ENCODE measurements at regions not wholly inside any gene's neighbourhood (a gene's known extent, or its start where the extent isn't known, plus 50 kb on each side); places are given as distances from the start of the nearest gene placed in this dataset.

DNA sequence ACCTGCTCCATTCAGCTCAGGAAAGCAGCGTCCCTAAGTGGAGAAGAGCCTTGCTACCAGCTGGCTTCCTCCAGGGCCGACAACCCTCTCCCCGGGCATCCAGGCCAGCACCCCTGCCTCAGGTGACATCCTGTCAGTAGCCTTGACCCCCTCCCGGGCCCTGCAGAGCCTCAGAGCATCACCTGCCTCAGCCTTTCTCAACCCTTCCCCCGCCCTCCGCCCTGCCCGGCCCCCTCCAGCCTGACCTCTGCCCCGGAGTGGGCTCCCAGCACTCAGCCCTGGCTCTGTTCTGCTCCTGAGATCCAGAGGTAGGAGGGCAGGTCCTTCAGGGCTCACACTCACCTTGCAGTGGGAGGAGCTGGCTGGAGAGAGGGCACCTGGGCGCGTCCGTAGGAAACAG, 73.8 kb upstream of the METRNL start:
- intact Hi-C loops (cut with DNase I), result no loop called here
- H3K4me1 ChIP-seq, result peaks cover 10% of the 10 kb centered on the region
- H3K9me3 ChIP-seq, result no peaks in the 10 kb centered on the region
- H3K36me3 ChIP-seq (ENCODE audit: insufficient read depth in 1 of 2, low read depth in 1 of 2), result peaks cover 0 to 5% of the 10 kb centered on the region in 2 donors
- ATAC-seq (no peak), DNase-seq (no peak)
- no peak overlapping the region for H3K4me3 ChIP-seq
- H3K27ac ChIP-seq, result no peak overlapping the region
- H3K27me3 ChIP-seq (ENCODE audit: insufficient read depth in 3 of 3, low read length in 2 of 3), result no peaks in the 10 kb centered on the region
- TF ChIP-seq, protein P1, sequence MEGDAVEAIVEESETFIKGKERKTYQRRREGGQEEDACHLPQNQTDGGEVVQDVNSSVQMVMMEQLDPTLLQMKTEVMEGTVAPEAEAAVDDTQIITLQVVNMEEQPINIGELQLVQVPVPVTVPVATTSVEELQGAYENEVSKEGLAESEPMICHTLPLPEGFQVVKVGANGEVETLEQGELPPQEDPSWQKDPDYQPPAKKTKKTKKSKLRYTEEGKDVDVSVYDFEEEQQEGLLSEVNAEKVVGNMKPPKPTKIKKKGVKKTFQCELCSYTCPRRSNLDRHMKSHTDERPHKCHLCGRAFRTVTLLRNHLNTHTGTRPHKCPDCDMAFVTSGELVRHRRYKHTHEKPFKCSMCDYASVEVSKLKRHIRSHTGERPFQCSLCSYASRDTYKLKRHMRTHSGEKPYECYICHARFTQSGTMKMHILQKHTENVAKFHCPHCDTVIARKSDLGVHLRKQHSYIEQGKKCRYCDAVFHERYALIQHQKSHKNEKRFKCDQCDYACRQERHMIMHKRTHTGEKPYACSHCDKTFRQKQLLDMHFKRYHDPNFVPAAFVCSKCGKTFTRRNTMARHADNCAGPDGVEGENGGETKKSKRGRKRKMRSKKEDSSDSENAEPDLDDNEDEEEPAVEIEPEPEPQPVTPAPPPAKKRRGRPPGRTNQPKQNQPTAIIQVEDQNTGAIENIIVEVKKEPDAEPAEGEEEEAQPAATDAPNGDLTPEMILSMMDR (IDR thresholded peaks at IDR 0.05), result no peak
- 93 to 98% (median 98%) methylated on average over 11 of the region's 11 CpGs for WGBS, 3 donors

DNA sequence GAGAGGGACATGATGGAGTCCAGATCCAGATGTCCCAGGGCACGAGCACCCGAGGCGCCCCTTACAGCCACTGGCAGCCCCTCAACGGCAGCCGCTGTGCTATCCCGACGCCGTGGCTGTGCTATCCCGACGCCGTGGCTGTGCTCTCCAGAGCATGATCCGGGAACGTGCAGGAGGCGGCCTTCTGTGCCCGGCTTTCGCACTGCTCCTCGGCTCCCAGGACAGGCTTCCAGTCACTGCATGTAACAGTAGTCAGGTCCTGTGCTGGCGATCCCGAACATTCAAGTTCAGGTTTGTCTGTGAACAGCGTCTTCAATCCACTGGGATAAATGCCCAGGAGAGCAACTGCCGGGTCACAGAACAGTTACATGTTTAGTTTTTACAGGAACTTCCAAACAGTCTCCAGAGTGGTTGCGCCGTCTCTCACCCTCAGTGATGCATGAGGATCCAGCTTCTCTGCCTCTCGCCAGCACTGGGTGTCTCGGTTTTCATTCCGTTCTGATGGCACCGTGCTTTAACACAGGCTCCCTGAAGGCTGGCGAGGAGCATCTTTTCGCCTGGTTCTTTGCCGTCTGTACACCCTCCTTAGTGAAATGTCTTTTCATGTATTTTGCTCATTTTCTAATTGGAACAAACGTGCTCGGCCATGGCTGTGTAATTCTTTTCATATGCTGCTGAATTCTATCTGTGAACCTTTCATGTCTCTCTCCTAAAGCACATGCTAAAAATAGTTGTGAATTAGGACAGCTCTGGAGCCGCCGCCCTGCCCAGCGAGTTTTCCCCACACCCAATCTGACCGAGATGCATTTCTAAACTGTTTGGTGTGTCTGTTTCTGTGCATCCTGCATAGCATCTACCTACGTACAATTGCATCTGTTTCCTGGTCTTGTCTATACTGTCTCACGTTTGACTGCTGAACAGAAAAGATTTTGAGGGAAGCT, 72.6 kb upstream of the METRNL start:
- peaks cover 0 to 5% of the 10 kb centered on the region in 2 donors for H3K36me3 ChIP-seq (ENCODE audit: insufficient read depth in 1 of 2, low read depth in 1 of 2)
- ATAC-seq (peak; percentile 53 to 91 (median 68)), DNase-seq (no peak)
- H3K9me3 ChIP-seq, result no peaks in the 10 kb centered on the region
- peaks cover 10% of the 10 kb centered on the region for H3K4me1 ChIP-seq
- H3K27ac ChIP-seq, result no peak overlapping the region
- intact Hi-C loops (cut with DNase I), result no loop called here
- 66 to 76% (median 71%) methylated on average over 38 of the region's 38 CpGs for WGBS, 3 donors
- no peaks in the 10 kb centered on the region for H3K27me3 ChIP-seq (ENCODE audit: insufficient read depth in 3 of 3, low read length in 2 of 3)
- TF ChIP-seq, protein P1 (IDR thresholded peaks at IDR 0.05), result no peak
- peak overlapping the region; percentile 45 for H3K4me3 ChIP-seq

DNA sequence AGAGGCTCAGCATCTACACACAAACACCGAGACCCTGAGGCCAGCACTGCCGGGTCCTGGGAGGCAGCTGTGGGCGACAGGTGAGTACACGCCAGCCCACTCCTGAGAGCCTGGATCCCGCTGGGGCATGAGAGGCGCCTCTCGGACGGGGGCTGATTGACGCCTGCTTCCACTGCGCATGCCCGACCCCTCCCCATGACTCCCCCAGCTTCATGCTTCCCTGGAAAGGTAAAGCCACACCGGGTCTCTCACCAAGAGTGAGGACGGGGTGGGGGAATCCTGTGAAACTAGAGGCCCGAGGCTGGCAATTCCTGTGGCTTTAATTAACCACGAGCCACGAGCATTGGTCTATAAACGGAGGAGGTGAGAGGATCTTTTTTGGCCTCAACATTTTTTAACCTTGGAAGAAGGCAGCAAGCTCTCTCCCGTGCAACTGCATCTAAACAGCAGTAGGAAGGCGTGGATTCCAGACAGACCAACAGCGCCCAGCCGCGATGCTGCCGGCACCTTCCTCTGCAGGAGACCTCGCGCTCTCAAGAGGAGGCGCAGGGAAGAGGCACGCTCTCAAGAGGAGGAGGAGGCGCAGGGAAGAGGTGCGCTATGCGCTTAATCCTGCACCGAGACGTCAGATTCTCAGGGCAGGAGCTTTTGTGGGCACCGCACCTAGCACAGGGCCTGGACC, 71.8 kb upstream of the METRNL start:
- WGBS, 3 donors, result 90 to 92% (median 92%) methylated on average over 33 of the region's 33 CpGs
- no peaks in the 10 kb centered on the region for H3K9me3 ChIP-seq

DNA sequence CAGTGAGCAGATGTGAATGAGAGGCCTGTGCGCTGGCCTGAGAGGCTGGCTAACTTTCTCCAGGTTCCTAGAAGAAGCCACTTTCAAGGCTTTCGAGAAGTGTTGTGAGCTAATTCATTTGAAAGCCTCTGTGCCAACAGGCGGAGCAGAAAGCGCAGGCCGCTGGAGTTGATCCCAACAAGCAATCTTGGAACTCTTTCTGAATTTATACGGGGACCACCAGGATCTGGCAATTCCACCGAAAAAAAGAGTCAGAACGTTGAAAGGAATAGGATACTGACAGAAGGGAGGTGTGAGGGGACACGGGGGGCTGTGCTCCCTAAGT, 71.3 kb upstream of the METRNL start:
- Histone ChIP-seq H3K4me1 (peaks cover 10% of the 10 kb centered on the region), H3K9me3 (no peaks in the 10 kb centered on the region), H3K27me3 (ENCODE audit: insufficient read depth in 3 of 3, low read length in 2 of 3) (no peaks in the 10 kb centered on the region), H3K4me3 (no peak overlapping the region), H3K36me3 (ENCODE audit: insufficient read depth in 1 of 2, low read depth in 1 of 2) (peaks cover 0 to 5% of the 10 kb centered on the region in 2 donors), H3K27ac (no peak overlapping the region)
- TF ChIP-seq, protein P1 (IDR thresholded peaks at IDR 0.05), result no peak
- ATAC-seq, result no peak
- 88 to 93% (median 89%) methylated on average over 9 of the region's 9 CpGs for WGBS, 3 donors
- intact Hi-C loops (cut with DNase I), result no loop called here
- no peak for DNase-seq

More for the DNA sequence above, 71.8 kb upstream of the METRNL start:
- DNase-seq (no peak), ATAC-seq (peak in 2 of 4 donors; percentile 19 to 24)
- Histone ChIP-seq H3K4me1 (peaks cover 10% of the 10 kb centered on the region), H3K27me3 (ENCODE audit: insufficient read depth in 3 of 3, low read length in 2 of 3) (no peaks in the 10 kb centered on the region), H3K4me3 (no peak overlapping the region), H3K27ac (no peak overlapping the region), H3K36me3 (ENCODE audit: insufficient read depth in 1 of 2, low read depth in 1 of 2) (peaks cover 0 to 5% of the 10 kb centered on the region in 2 donors)
- intact Hi-C loops (cut with DNase I), result no loop called here
- TF ChIP-seq, protein P1 (IDR thresholded peaks at IDR 0.05), result no peak
